ENCODE measurements at regions not wholly inside any gene's neighbourhood (a gene's known extent, or its start where the extent isn't known, plus 50 kb on each side); places are given as distances from the start of the nearest gene placed in this dataset.

- TF ChIP-seq ZNF639 (CRISPR knock-in tag; conservative IDR thresholded peaks at IDR 0.05 in 1 of 2, IDR thresholded peaks at IDR 0.05 in 1 of 2) (peak in 1 of 2 experiments; percentile 72; a peak in 1 of 4 replicates), MYC (IDR thresholded peaks at IDR 0.05; ENCODE audit: low read depth, low read length) (no peak), MYC (CRISPR knock-in tag; IDR thresholded peaks at IDR 0.05; ENCODE audit: borderline replicate concordance, low read depth) (no peak), U2AF1 (optimal IDR thresholded peaks at IDR 0.05; ENCODE audit: low read depth, low read length) (no peak), TCF15 (CRISPR knock-in tag; IDR thresholded peaks at IDR 0.05) (0 out of 2 replicates have a peak, but pooled peaks have one; percentile 68), MCM7 (IDR thresholded peaks at IDR 0.05) (no peak), SMARCE1 (IDR thresholded peaks at IDR 0.05) (peak; percentile 95), IFI16 (CRISPR knock-in tag; IDR thresholded peaks at IDR 0.05) (0 out of 2 replicates have a peak, but pooled peaks have one; percentile 19), ZNF121 (CRISPR knock-in tag; conservative IDR thresholded peaks at IDR 0.05) (no peak), KLF16 (IDR thresholded peaks at IDR 0.05) (peak; percentile 97), ATF3 (IDR thresholded peaks at IDR 0.05) (peak; percentile 85), ATF3 (CRISPR knock-in tag; conservative IDR thresholded peaks at IDR 0.05) (no peak; the same call in 1 of the 2 replicates), ZBED1 (IDR thresholded peaks at IDR 0.05) (no peak), SP2 (IDR thresholded peaks at IDR 0.05; ENCODE audit: extremely low read depth, low read depth, low read length, poor library complexity, severe bottlenecking) (no peak), ZNF3 (CRISPR knock-in tag; IDR thresholded peaks at IDR 0.05) (no peak), GMEB1 (CRISPR knock-in tag; IDR thresholded peaks at IDR 0.05) (no peak), JUND (IDR thresholded peaks at IDR 0.05; ENCODE audit: borderline replicate concordance, low read depth, low read length) (peak; percentile 93), JUND (tag; IDR thresholded peaks at IDR 0.05; ENCODE audit: borderline replicate concordance, low read depth, low read length) (peak; percentile 86; the same call in 2 of the 3 replicates), ARNT (IDR thresholded peaks at IDR 0.05) (peak in 1 of 2 experiments; percentile 90; a peak in 2 of 4 replicates), NKRF (IDR thresholded peaks at IDR 0.05; ENCODE audit: borderline replicate concordance) (no peak), NFIX (CRISPR knock-in tag; IDR thresholded peaks at IDR 0.05; ENCODE audit: low read depth) (no peak), NCOA1 (IDR thresholded peaks at IDR 0.05; ENCODE audit: low read depth) (peak; percentile 86; the same call in 1 of the 2 replicates)
Observed at GRCh38 chr5:112548246-112548881, 129.3 kb upstream of the EPB41L4A start (continued).
